Urothelium cell line (cell line): ENCODE measurements at regions not wholly inside any gene's neighbourhood (a gene's known extent, or its start where the extent isn't known, plus 50 kb on each side); places are given as distances from the start of the nearest gene placed in this dataset.
"Not testable (repeated sequence)": the region's sequence is repeated elsewhere in the genome, so short reads cannot be mapped to it uniquely, and the experiment has no call there.

Experiments used
- DNase-seq: peaks from one replicate; pipeline ENCODE4 v3.0.0; 2011; ENCODE audit warnings: low spot score, mixed read lengths
- FAIRE-seq: peaks from 2 replicates; lab custom pipeline; 2011; peaks lifted over from hg19 to GRCh38; lab: Jason Lieb, UNC

GRCh38 chr15:20248434-20248833 is 293.2 kb downstream of the GOLGA6L6 start:
- not testable (repeated sequence) for DNase-seq, FAIRE-seq

DNA sequence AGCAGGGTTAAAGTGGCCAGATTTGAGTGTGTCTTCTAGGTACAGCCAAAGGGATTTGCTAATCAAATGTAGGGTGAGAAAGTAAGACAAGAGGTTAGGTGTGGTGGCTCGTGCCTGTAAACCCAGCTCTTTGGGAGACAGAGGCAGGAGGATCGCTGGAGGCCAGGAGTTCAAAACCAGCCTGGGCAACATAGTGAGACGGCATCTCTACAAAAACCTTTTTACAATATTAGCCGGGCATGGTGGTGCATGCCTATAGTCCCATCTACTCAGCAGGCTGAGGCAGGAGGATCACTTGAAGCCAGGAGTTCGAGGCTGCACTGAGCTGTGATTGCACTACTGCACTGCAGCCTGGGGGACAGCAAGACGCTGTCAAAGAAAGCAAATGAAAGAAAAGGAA is 294.5 kb downstream of the GOLGA6L6 start:
- FAIRE-seq: not testable (repeated sequence)

DNA sequence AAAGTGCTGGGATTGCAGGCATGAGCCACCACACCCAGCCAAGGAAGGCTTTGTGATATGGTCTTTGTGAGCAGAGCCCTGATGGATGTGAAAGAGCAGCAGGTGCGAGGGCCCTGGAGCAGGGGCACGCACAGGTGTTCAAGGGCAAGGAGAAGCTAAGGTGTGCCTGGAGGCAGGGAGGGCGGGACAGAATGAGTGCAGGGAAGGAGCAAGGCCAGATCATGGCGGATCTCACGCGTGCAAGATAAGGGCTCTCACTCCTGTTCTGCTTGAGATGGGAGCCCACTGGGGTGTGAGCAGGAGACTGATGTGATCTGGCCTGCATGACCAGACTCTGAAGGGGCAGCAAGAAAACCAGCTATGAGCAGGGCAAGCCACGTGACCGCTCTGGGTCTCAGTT is 295.0 kb downstream of the GOLGA6L6 start:
- not testable (repeated sequence) for FAIRE-seq, DNase-seq

More for the DNA sequence above, 294.5 kb downstream of the GOLGA6L6 start:
- DNase-seq: not testable (repeated sequence)

DNA sequence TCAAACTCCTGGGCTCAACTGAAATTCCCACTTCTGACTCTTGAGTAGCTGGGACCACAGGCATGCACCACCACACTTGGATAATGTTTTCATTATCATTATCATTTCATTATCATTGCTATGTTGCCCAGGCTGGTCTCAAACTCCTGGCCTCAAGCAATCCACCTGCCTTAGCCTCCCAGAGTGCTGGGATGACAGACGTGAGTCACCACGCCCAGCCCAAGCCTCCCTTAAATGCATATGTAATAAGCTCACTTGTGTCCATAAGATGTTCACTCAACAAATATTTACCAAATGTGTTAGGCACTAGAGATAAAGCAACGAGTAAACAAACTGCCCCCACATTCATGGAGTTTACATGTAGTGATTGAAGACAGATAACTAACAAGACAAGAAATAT is 295.7 kb downstream of the GOLGA6L6 start:
- FAIRE-seq, DNase-seq: not testable (repeated sequence)

DNA sequence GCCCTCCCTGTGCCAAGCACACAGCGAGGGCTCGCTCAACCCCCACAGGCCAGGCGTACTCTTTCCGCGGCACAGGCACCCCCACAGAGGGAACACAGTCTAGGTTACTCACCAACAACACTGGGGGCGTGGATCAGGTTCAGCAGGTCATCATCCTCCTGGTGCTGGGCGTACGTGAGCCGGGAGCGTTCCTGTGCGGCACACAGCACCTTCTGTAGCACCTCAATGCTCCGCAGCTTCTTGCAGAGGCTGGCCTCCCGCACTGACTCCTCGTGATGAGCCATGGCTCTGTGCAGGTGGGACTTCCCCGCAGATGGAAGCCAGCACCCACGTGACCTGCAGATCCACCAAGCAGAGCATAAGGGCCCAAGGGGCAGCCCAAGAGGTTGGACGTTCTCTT is 296.8 kb downstream of the GOLGA6L6 start:
- not testable (repeated sequence) for FAIRE-seq, DNase-seq

DNA sequence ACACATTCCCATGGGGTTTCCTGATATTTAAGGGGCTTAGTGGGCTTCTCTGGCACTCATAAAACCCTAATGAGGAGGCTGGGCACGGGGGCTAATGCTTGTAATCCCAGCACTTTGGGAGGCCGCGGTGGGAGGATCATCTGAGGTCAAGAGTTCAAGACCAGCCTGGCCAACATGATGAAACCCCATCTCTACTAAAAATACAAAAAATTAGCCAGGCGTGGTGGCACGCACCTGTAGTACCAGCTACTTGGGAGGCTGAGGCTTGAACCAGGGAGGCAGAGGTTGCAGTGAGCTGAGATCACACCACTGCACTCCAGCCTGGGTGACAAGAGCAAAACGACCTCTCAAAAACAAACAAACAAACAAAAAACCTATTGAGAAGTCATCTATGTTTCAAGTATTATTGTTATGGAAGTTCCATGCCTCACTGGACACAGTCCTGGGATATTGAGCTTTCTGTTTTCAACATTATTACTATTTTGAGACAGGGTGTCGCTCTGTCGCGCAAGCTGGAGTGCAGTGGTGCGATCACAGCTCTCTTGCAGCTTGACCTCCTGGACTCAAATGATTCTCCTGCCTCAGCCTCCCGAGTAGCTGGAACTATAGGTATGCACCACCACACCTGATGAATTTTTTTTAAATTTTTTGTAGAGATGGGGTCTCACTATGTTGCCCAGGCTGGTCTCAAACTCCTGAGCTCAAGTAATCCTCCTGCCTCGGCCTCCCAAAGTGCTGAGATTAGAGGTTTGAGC is 297.9 kb downstream of the GOLGA6L6 start:
- DNase-seq, FAIRE-seq: not testable (repeated sequence)

- not testable (repeated sequence) for DNase-seq, FAIRE-seq
Measured at GRCh38 chr15:20240366-20240917, 301.2 kb downstream of the GOLGA6L6 start.

DNA sequence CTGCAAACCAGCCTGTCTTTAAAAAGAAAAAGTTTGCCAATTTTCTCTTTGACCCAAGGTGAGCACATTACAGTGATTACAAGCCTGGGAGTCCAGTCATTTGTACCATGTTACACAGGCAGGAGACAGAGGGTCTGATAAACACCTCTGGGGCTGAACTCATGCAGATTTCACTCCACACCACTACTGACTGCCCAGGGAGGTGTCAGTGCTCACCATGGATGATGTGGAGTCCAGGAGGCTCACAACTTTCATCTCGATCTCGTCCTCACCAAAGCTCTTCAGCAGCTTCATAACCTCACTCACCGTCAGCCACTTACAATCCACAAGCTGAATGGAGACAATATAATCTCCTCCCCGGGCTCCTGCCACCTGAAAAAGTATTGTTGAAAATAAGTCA is 302.4 kb downstream of the GOLGA6L6 start:
- FAIRE-seq, DNase-seq: not testable (repeated sequence)

DNA sequence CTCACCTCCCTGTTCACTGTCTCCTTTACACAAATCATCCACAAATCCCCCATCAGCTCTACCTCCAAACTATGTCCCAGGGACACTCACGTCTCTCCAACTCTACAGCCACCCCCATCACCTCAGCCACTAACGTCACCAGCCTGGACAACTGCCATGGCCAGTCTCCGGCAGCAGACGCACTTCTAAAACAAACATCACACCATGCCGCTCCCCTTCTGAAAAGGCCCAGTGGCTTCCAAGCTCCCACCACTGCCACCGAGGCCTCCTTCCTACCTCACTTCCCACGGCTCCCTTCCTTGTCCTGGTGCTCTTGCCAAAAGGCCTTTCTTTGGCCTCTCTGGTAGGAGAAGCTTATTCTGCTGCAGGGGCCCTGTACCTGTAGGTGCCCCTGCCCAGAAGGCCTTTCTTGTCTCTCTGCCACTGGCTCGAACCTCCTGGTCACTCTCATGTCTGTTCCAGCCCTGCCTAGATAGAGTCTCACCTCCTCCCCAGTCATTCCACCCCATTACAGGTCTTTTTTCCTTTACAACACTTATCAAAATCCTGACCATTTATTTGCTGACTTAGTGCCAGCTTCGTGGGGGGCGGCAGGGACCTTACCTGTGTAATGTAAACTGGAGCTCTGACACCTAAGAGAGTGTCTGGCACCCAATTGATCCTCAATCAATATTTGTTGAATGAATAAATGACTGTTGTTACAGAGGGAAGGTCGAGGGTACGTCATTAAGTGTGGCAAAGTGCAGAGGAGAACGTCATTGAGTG is 304.2 kb downstream of the GOLGA6L6 start:
- FAIRE-seq, DNase-seq: not testable (repeated sequence)

- not testable (repeated sequence) for FAIRE-seq, DNase-seq
Measured at GRCh38 chr15:20235728-20236127, 305.9 kb downstream of the GOLGA6L6 start.

GRCh38 chr15:20234006-20234540 is 307.5 kb downstream of the GOLGA6L6 start:
- not testable (repeated sequence) for DNase-seq, FAIRE-seq

DNA sequence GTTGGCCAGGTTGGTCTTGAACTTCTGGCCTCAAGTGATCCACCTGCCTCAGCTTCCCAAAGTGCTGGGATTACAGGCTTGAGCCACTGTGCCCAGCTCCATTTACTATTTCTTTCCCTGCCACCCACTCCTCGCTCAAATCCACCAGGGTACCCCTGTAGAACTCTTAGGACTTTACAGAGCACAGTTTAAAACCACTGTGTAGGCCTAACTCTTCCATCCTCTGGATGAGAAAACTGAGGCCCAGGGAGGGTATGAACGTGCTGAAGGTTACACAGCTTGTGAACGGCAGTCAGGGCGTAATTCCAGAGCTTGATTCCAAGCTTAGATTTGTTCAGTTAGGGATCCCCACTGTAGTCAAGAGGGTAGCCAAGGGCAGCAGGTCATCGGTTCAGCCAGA is 309.1 kb downstream of the GOLGA6L6 start:
- not testable (repeated sequence) for FAIRE-seq, DNase-seq

- not testable (repeated sequence) for FAIRE-seq, DNase-seq
Measured at GRCh38 chr15:20230656-20231055, 310.9 kb downstream of the GOLGA6L6 start.

GRCh38 chr15:20228791-20229190 is 312.8 kb downstream of the GOLGA6L6 start:
- DNase-seq, FAIRE-seq: not testable (repeated sequence)

GRCh38 chr15:20227119-20227853 is 314.3 kb downstream of the GOLGA6L6 start:
- not testable (repeated sequence) for FAIRE-seq, DNase-seq

DNA sequence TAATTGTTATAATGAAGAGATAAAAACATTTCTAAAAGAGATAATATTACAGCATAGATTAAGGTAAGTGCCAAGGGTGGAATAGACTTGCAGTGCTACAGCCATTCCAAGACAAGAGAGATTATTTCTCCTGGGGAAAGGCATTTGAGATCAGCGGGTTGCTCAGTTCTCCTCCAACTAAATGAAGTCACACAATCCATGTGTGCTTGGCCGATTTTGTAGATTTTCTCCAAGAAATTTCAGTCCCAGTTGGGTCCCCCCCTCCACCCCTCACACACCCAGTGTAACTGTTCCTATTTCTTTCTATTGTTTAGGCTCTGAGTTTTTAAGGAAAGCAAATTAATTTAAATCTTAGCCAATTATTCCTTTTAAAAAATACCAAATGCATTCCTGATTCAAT is 315.1 kb downstream of the GOLGA6L6 start:
- not testable (repeated sequence) for FAIRE-seq, DNase-seq

DNA sequence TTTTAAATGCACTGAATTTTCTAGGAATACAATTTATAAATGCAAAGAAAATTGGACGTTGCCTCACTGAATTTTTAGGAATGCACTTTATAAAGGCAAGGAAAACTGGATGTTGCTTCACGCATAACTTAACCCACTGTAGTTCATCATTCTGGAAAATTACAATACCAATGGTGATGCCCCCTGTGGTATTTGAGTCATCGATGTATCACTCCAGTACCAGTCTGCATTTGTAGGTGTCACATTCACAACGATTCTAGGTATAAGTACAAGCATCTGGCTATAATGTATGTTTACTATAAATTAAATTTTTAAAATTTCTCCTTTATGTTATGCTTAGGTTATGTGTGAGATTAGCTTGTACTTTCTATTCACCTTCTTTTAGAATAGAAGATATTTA is 320.5 kb downstream of the GOLGA6L6 start:
- not testable (repeated sequence) for FAIRE-seq

DNA sequence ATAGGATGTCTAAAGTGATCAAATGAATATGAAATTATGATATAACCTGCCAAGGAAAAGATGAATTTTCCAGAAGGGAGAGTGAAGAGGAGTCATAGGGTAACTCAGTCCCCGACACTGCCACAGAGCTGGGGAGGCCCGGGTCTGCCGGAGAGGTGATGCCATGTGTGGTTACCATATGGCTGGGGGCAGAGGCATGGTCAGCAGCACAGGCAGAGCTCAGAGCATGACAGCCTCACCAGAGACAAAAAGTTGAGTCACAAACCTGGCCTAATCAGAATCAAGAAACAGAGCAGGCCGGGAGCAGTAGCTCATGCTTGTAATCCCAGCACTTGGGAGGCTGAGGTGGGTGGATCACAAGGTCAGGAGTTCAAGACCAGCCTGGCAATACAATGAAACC is 322.4 kb downstream of the GOLGA6L6 start:
- FAIRE-seq, DNase-seq: not testable (repeated sequence)

More for the DNA sequence above, 320.5 kb downstream of the GOLGA6L6 start:
- not testable (repeated sequence) for DNase-seq

- not testable (repeated sequence) for DNase-seq, FAIRE-seq
Measured at GRCh38 chr15:20215700-20216099, 325.9 kb downstream of the GOLGA6L6 start.

GRCh38 chr15:20214101-20214500 is 327.5 kb downstream of the GOLGA6L6 start:
- FAIRE-seq, DNase-seq: not testable (repeated sequence)
